GM15510 (cell line): ENCODE measurements at regions not wholly inside any gene's neighbourhood (a gene's known extent, or its start where the extent isn't known, plus 50 kb on each side); places are given as distances from the start of the nearest gene placed in this dataset.

Experiments used
- POLR2A ChIP-seq: IDR thresholded peaks from 3 replicates; pipeline ENCODE4 v1.6.1; 2011; ENCODE audit warnings: borderline replicate concordance; ENCODE audit not compliant: insufficient read length; ENCODE audit errors: extremely low read depth

DNA sequence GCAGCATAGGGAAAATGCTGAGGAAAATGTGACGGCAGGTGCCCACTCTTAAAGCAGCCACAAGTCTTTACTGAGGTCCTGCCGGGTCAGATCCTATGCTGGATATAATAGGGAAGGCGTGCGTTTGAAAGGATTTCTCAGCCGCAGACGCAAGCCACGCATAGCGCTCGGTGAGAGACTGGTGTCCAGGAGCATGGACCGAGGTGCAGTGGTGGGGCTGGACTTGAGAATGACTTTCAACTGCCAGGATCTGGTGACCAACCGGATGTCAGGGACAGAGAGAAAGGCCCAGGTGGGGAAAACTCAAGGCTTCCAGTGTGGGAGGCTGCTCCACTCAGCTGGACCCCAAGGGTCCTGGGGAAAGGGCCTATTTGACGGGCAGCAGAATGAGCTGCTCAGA lies 74.7 kb upstream of the INSIG1 start:
- no peak for TF ChIP-seq POLR2A

DNA sequence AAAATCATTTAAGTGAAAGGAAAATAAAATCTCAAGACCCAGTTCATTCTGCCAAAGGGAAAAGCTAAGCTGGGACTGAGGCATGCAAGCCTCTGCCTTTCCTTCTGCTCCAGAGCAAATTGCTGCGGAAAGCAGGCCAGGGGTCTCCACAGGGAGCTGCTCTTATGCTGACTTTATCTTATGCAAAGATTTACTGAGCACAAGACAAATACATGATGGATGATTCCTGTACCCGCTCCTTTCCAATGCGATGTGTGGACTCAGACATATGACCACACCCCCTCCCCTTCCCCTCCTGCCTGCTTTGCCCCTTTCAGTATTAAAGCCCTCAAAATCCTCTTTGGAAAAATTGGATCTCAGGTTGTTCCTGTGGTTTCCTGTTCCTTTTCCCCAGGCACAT lies 74.2 kb upstream of the INSIG1 start:
- TF ChIP-seq POLR2A, result no peak

DNA sequence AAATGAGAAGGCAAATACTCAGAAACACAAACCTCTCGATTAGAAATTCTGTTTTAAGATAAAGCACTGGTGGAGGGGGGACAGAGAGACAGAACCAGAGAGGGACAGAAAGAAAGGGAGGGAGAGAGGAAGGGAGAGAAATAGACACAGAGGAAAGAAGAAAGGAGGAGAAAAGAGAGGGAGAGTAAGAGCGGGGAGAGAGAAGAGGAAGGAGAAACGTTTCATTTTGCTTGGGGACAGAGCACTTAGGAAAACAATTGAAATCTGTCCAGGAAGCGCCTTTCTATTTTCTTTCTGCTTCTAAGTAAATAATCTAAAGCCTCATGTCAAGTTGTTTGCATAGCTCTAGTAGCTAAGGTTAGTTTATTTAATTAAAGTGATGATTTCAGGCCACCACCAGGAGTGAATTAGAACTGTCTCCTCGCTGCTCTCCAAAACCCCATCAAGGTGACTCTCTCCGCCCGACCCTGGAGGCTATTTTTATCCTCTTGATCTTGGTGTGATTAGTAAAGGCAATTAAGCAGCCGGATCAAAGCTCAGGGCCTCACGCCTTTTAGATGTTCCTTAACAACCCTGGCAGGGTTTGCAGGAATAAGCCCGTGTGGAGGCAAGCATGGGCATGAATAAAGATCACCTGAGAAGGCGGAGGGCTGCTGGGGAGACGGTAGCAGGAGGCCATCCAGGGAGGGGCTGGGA lies 73.4 kb upstream of the INSIG1 start:
- no peak for TF ChIP-seq POLR2A

DNA sequence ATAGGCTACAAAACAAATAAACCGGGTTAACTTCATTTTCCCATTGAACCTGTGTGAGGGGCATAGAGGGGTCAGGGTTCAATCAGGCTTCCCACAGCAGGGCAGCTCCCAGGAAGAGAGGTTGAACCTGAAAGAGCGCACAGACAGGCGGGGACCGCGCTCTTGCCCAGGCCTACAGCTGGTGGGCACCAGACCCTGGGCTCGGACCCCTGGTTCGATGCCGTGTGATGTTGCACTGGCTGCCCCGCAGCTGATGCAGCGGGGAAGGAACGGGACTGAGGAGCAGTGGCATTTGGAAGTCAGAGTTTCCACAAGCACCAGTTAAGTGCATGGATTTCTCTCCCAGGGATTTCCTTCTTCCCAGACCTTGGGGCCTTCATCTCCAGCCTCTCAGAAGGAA lies 72.6 kb upstream of the INSIG1 start:
- no peak for TF ChIP-seq POLR2A

DNA sequence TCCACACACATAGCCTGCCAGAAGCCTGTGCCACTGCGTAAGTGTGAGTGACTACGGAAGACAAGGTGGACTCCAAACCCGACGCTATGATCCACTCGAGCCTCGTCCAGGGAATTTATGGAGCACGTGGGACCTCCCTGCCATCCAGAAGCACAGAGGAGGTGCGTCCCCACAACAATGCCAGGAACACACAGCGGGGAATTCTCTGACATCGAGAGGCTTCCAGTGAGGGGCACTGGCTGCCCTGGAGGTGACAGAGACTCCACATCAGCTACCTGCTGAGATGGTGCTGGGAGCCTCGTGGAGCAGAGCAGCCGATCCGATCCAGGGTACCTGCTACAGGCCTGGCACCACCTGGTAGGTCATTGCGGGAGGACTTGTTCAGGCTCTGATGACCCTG lies 72.2 kb upstream of the INSIG1 start:
- no peak for TF ChIP-seq POLR2A

DNA sequence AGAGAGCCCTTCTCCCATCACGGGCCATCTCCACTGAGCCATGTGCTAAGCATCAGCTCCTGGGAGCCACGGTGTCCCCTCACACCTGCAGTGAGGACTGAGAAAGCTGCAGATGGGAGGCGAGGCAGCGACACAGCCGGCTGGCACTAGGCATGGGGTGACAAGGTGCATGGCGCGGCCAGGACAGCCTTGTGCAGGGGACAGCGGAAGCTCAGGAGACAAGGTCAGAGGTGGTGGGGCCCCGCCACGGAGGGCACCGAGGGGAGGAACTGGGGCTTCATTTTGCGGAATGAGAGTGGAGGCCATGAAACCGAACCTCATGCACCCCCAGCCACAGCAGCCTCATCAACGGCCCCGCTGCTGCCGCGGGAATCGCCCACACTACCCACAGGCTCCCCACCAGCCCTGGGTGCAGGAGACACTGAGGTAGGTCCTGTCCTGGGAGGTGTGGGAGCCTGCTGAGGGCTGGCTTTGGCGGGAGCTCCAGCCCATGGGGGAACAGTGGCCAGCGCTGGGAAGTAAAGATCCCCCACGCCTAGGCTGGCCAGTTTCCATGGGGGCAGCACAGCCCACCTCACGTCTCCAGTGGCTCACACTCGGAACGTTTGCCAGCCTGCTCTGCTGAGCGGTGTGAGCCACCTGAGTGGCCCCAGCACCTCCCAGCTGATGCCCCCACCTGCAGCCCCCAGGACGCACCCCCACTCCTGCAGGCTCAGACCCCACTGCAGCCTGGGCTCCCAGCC lies 71.2 kb upstream of the INSIG1 start:
- TF ChIP-seq POLR2A, result no peak

DNA sequence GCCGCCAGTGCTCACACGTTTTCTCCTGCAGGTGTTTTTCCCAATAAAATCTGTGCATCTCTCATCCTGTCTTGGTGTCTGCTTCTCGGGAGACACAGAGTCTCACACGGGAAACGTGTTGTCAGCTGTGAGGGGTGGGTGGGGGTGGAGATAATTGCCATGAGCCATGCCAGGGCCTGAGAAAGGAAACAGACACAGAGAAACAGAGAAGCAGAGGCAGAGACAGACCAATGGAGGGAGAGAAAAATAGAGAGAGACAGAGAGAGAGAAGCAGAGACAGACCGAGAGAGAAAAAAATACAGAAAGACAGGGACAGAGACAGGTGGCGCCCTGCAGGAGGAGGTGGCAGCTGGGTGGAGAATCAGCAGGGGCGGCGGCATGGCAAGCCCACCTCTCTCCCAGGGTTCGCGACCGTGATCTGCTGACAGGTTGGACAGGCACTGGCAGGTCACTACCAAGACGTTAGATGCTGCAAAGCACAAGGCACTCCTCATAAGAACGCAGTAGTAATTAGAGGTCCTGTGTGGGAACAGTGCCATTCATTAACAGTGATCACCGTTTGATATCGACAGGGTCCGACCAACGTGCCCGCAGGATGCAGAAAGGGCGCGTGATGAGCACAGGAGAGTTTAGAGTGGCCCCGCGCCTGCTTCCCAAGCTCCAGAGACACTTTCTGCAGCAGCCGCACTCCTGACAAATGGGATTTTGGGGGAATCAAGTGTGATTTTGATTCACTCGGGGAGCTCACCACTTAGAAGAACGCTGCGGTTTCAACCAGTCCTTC lies 70.5 kb upstream of the INSIG1 start:
- TF ChIP-seq POLR2A, result no peak

DNA sequence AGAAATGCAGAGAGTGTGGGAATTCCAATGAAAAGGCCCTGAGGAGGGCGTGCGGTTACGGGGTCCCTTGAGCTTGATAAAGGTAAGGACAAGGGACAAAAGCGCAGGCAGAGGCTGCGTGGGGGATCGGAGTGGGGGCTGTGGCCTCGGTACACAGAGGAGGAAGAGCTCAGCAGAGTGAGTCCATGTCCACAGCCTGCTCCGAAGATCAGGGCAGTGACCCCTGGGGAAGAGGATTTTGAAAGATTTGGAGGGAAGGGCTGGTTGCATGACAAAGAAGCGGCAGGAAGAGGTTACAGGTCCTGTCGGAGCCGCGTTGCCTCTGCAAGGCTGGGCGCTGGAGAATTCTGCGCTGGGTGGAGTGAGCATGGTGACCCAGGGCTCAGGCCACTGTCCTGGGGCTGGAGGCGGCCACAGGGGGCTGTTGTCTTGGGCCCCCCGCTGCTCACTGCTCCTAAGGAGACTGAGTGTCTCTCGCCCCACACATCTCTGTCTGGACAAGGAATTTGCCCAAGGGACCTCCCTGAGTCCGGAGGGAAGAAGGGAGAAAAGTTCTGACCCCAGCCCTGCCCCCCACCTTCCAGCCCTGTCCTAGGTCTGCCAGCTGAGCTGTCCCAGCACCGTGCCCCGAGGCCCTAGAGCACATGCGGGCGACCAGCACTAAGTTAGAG lies 69.8 kb upstream of the INSIG1 start:
- TF ChIP-seq POLR2A, result no peak

DNA sequence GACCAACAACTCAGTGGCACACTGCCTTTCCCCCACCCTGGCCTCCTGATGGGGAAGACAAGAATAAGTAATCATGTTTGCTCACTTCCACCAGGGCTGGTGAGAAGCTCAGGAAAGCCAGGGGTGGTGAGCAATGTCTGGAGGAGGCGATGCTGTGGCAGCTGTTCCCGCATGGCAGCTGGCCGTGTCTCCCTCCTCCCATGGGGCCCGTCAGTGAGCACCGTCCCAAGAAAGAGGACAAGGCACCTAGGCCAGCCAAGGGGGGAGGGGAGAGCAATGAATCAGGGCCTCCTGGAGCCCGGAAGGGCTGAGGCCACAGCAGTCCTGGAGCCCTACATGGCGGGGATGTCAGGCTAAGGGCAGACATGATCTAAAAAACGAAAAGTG lies 69.2 kb upstream of the INSIG1 start:
- TF ChIP-seq POLR2A, result no peak

DNA sequence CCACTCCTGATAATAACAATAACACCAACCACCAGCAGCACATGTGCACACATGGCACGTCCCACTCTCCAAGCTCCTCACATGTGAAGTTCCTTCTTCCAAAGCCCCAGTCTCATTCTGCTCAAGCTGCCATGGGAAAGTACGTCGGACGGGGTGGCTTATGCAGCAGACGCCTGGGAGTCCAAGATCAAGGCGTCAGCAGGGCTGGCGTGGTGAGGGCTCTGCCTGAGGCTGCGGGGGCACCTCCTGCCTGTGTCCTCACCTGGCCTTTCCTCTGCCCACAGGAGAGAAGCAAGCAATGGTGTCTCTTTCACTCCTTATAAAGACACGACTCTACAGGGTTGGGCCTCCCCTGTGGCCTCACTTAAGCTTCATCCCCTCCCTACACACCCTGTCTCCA lies 68.8 kb upstream of the INSIG1 start:
- TF ChIP-seq POLR2A, result no peak

DNA sequence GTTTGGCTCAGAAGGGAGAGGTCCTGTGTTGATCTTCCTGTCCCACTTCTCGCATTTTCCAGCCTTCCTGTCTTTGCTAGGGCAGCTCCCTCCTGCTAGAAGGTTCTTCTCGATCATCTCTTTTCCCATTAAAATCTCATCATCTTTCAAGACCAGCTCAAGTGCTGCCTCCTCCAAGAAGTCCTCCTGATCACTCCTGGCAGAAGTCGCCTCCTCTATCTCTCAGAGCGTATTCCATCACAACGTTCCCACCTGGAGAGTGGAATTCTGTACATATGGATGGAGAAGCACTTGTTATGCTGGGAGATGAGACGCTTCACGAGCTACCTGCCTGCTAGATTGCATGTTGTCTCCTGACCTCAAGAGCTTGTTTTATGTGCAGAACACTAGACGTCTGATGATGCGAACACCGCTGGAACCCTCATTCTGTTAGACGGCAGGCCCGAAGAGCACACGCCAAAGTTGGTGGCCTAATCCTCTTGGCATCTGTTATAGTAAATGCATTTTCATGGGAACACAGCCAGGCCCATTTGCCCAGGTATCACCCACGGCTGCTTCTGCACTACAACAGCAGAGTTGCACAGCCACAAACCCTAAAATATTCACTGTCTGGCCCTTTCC lies 68.0 kb upstream of the INSIG1 start:
- TF ChIP-seq POLR2A, result no peak

DNA sequence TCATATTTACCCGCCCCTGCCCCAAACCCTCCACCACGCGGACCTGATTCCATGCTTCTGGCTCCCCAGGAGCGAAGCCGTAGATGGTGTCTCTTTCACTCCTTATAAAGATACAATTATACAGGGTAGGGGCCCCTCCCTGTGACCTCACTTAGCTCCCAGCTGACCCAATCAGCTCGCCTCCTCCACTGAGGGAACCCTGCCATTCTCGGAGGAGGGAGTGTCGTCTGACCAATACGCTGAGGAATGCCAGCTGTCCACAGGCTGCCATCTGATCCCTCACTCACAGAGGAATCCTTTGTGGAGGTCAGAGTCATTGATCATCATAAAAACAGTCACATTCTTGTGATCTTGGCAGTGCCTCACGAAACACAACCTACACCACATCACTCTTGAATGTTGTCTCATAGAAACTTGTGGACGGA lies 67.5 kb upstream of the INSIG1 start:
- TF ChIP-seq POLR2A, result no peak

DNA sequence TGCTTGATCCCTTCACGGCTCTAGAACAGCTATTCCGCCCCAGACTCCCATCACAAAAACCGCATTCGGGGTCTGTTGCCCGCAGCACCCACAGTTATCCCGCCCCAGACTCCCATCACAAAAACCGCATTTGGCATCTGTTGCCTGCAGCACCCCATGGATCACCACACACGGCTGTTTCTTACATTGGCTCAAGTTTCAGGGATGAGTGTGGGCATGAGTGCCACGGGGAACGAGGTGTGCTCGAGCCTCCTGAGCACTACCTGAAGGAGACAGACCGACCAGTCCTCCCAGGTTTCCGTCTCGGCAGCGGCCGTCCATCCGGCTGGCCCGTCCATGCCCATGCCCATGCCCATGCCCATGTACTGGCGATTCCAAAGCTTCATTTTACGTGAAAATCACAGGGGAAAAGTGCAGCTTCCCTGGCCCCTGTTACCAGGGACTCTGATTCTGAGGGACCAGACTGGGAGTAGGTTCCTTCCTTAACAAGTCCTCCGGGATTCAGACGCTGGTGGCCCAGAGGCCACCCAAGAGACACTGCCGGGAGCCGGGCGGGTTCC lies 66.4 kb upstream of the INSIG1 start:
- TF ChIP-seq POLR2A, result no peak

DNA sequence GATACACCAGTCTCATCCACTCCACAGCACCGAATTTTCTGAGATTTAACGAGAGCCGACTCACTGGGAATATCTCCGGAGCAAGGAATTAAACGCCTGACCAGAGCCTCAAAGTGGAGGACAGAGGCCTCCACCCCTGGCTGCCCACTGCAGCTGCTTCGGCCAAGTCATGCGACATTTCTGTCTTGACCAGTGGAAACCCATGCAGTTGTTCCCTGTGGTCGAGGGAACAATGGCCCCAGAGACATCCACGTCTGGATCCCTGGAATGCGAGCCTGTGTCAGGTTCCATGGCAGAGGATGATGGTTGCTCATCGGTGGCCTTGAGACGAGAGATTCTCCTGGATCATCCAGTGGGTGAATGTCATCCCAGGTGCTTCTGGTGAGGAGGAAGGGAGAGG lies 65.7 kb upstream of the INSIG1 start:
- TF ChIP-seq POLR2A, result no peak
